Smooth muscle cell (in vitro differentiated cells): ENCODE measurements at regions not wholly inside any gene's neighbourhood (a gene's known extent, or its start where the extent isn't known, plus 50 kb on each side); places are given as distances from the start of the nearest gene placed in this dataset.

ENCODE experiments used
- DNase-seq: peaks from one replicate; lab custom pipeline; 2025; ENCODE audit not compliant: unreplicated experiment; lab: John Stamatoyannopoulos, UW
- H2AFZ ChIP-seq: fragments of 200-600 bp; sonication (generic); 2 replicates; pipeline ENCODE4 v1.6.0; 2016; ENCODE audit warnings: antibody characterized with exemption, low read depth, mild to moderate bottlenecking
- H3F3A ChIP-seq: fragments of 200-600 bp; sonication (generic); 2 replicates; pipeline ENCODE4 v1.6.0; 2017; ENCODE audit warnings: antibody characterized with exemption, low read depth
- H3K27ac ChIP-seq: fragments of 200-600 bp; sonication (generic); 2 replicates; pipeline ENCODE4 v1.5.1; 2016; ENCODE audit warnings: low read depth, mild to moderate bottlenecking
- H3K27me3 ChIP-seq: fragments of 200-600 bp; sonication (generic); 2 replicates; pipeline ENCODE4 v1.6.1; 2016; ENCODE audit warnings: low read depth, mild to moderate bottlenecking
- H3K36me3 ChIP-seq: fragments of 200-600 bp; sonication (generic); 2 replicates; pipeline ENCODE4 v1.5.1; 2016; ENCODE audit warnings: low read depth
- H3K4me1 ChIP-seq: fragments of 200-600 bp; sonication (generic); 2 replicates; pipeline ENCODE4 v1.5.1; 2016; ENCODE audit warnings: low read depth
- H3K4me2 ChIP-seq: fragments of 200-600 bp; sonication (generic); 2 replicates; pipeline ENCODE4 v1.6.0; 2016; ENCODE audit warnings: mild to moderate bottlenecking
- H3K4me3 ChIP-seq: fragments of 200-600 bp; sonication (generic); 2 replicates; pipeline ENCODE4 v1.5.1; 2016; ENCODE audit warnings: mild to moderate bottlenecking
- H3K79me2 ChIP-seq: fragments of 200-600 bp; sonication (generic); 2 replicates; pipeline ENCODE4 v1.6.0; 2016; ENCODE audit warnings: low read depth, mild to moderate bottlenecking
- H3K9ac ChIP-seq: fragments of 200-600 bp; sonication (generic); 2 replicates; pipeline ENCODE4 v1.6.0; 2016; ENCODE audit warnings: low read depth
- H3K9me3 ChIP-seq: fragments of 200-600 bp; sonication (generic); replicated peaks from 2 replicates; pipeline ENCODE4 v1.5.1; 2016; ENCODE audit warnings: low read depth
- H4K20me1 ChIP-seq: fragments of 200-600 bp; sonication (generic); 2 replicates; pipeline ENCODE4 v1.6.0; 2016; ENCODE audit warnings: low read depth
- CTCF ChIP-seq: fragments of 200-600 bp; sonication (generic); IDR thresholded peaks from 2 replicates; pipeline ENCODE4 v1.5.1; 2017; ENCODE audit warnings: borderline replicate concordance, mild to moderate bottlenecking, antibody characterized with exemption; ENCODE audit not compliant: insufficient read depth, poor library complexity, severe bottlenecking
- WGBS: methylation state at CpG from one replicate; pipeline ENCODE4 v1.1.7; 2016; ENCODE audit warnings: low lambda C conversion rate; 5-methylcytosine and 5-hydroxymethylcytosine counted together

DNA sequence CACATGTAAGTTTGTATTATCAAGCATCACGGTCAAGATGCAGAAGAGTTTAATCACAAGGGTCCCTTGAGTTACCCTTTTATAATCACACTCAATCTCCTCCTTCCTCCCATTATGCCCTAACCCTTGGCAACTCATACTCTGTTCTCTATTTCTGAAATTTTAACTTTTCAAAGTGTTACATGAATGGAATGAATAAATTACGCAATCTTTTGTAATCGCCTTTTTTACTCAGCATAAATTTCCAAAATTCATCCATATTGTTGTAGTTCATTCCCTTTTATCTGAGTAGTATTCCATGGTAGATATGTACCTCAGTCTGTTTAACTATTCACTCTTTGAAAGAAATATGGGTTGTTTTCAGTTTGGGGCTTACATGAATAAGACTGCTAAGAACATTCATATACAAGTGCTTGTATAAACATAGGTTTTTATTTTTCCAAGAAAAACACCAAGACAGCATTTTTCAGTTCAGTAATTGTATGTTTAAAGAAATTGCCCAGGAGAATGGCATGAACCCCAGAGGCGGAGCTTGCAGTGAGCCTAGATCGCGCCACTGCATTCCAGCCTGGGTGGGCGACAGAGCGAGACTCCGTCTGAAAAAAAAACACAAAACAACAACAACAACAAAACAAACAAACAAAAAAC is 430.9 kb upstream of the KCNH7 start:
- H3K27me3 ChIP-seq: no peaks in the 10 kb centered on the region
- H4K20me1 ChIP-seq: no peaks in the 10 kb centered on the region
- H3K4me2 ChIP-seq: no peak overlapping the region
- H3K9ac ChIP-seq: no peak overlapping the region
- H3K79me2 ChIP-seq: no peaks in the 10 kb centered on the region
- H3K4me1 ChIP-seq: no peaks in the 10 kb centered on the region
- H3F3A ChIP-seq: no peaks in the 10 kb centered on the region
- H3K9me3 ChIP-seq: no peaks in the 10 kb centered on the region
- 90% methylated on average over 9 of the region's 9 CpGs for WGBS
- no peak overlapping the region for H3K4me3 ChIP-seq
- no peak overlapping the region for H2AFZ ChIP-seq
- no peak overlapping the region for H3K27ac ChIP-seq
- TF ChIP-seq CTCF: no peak
- no peaks in the 10 kb centered on the region for H3K36me3 ChIP-seq
- no peak for DNase-seq

- H3K4me2 ChIP-seq: no peak overlapping the region
Observed at GRCh38 chr2:163266772-163267171, 428.2 kb upstream of the KCNH7 start.

GRCh38 chr2:163265562-163265961 is 427.0 kb upstream of the KCNH7 start:
- H3K4me3 ChIP-seq: no peak overlapping the region
- no peak overlapping the region for H3K27ac ChIP-seq
- no peak overlapping the region for H3K4me2 ChIP-seq
- H3K4me1 ChIP-seq: no peaks in the 10 kb centered on the region
- H3F3A ChIP-seq: no peaks in the 10 kb centered on the region
- H3K9me3 ChIP-seq: no peaks in the 10 kb centered on the region
- no peak for DNase-seq
- TF ChIP-seq CTCF: no peak
- H3K9ac ChIP-seq: no peak overlapping the region
- no peak overlapping the region for H2AFZ ChIP-seq
- H3K79me2 ChIP-seq: no peaks in the 10 kb centered on the region
- no peaks in the 10 kb centered on the region for H3K36me3 ChIP-seq
- H3K27me3 ChIP-seq: no peaks in the 10 kb centered on the region
- no peaks in the 10 kb centered on the region for H4K20me1 ChIP-seq

More at GRCh38 chr2:163266772-163267171, 428.2 kb upstream of the KCNH7 start:
- no peaks in the 10 kb centered on the region for H3K27me3 ChIP-seq
- no peaks in the 10 kb centered on the region for H3K36me3 ChIP-seq
- H3K4me3 ChIP-seq: no peak overlapping the region
- TF ChIP-seq CTCF: no peak
- no peaks in the 10 kb centered on the region for H3K79me2 ChIP-seq
- DNase-seq: no peak
- no peaks in the 10 kb centered on the region for H3F3A ChIP-seq
- no peaks in the 10 kb centered on the region for H3K9me3 ChIP-seq
- no peaks in the 10 kb centered on the region for H4K20me1 ChIP-seq
- no peak overlapping the region for H3K9ac ChIP-seq
- no peak overlapping the region for H3K27ac ChIP-seq
- H3K4me1 ChIP-seq: no peaks in the 10 kb centered on the region
- H2AFZ ChIP-seq: no peak overlapping the region
- 3% methylated on average over 1 of the region's 1 CpG for WGBS

- Histone ChIP-seq H3K27ac (no peak overlapping the region), H3K9ac (no peak overlapping the region), H4K20me1 (no peaks in the 10 kb centered on the region), H3K9me3 (no peaks in the 10 kb centered on the region), H3F3A (no peaks in the 10 kb centered on the region), H3K79me2 (no peaks in the 10 kb centered on the region), H2AFZ (no peak overlapping the region), H3K36me3 (no peaks in the 10 kb centered on the region), H3K4me2 (no peak overlapping the region), H3K27me3 (no peaks in the 10 kb centered on the region), H3K4me3 (no peak overlapping the region), H3K4me1 (no peaks in the 10 kb centered on the region)
- DNase-seq: no peak
- 19% methylated on average over 1 of the region's 1 CpG for WGBS
- TF ChIP-seq CTCF: no peak
Observed at GRCh38 chr2:163264341-163264740, 425.8 kb upstream of the KCNH7 start.
